K562 (cell line): ENCODE measurements at regions not wholly inside any gene's neighbourhood (a gene's known extent, or its start where the extent isn't known, plus 50 kb on each side); places are given as distances from the start of the nearest gene placed in this dataset.

Source experiments
- ATAC-seq: fragments of 200-7000 bp; cut with Tn5 transposase; 3 replicates; pipeline ENCODE4 v1.9.1; 2020; ENCODE audit warnings: moderate library complexity
- BruUV-seq: library from RNA; stranded (reverse); fragments of 400-500 nt; replicated peaks from 2 replicates; lab custom pipeline; 2021; lab: Mats Ljungman, UMichigan
- CTCF ChIA-PET: fragments of 300-600 bp; formaldehyde crosslinking; extraction: SDS; loops from one replicate; lab custom pipeline; 2021; ENCODE audit warnings: low intra/inter-chr PET ratio; lab: Yijun Ruan, JAX
- POLR2A ChIA-PET: fragments of 300-600, 350-650 bp; sonication (Branson Sonifier 250); formaldehyde crosslinking; extraction: SDS; loops from one replicate; lab custom pipeline; 2021; ENCODE audit warnings: antibody characterized with exemption, inconsistent platforms; lab: Yijun Ruan, JAX
- DNase-seq, 4 experiments: peaks; one replicate each; pipeline versions ENCODE4 v3.0.0 to v3.0.0-alpha.2; 2011 to 2018; ENCODE audit warnings: low spot score in 3 of 4, mixed read lengths in 3 of 4; ENCODE audit errors: extremely low read depth in 1 of 4
- FAIRE-seq: peaks from 2 replicates; lab custom pipeline; 2011; peaks lifted over from hg19 to GRCh38; lab: Jason Lieb, UNC
- H2AFZ ChIP-seq: 2 replicates; pipeline ENCODE4 v1.6.0; 2011; ENCODE audit warnings: low read depth, low read length, control low read depth, inconsistent platforms
- H3K27ac ChIP-seq: fragments of 200-600 bp; 3 replicates; pipeline ENCODE4 v1.8.0; 2011; ENCODE audit warnings: low read depth, mild to moderate bottlenecking, control low read depth, inconsistent platforms, low read length, moderate library complexity, mixed read lengths; ENCODE audit errors: extremely low read depth
- H3K27me3 ChIP-seq, 2 experiments: fragments of 300-600 bp in 1 of 2; 2 replicates in 1 of 2; 3 replicates in 1 of 2; pipeline versions ENCODE4 v1.6.0 to v1.8.0; 2011; ENCODE audit warnings: inconsistent platforms in 2 of 2, low read length in 2 of 2, mild to moderate bottlenecking in 1 of 2, mixed read lengths in 1 of 2, moderate library complexity in 1 of 2; ENCODE audit not compliant: control insufficient read depth in 2 of 2, insufficient read depth in 2 of 2
- H3K36me3 ChIP-seq: fragments of 300-600 bp; 3 replicates; pipeline ENCODE4 v1.8.0; 2011; ENCODE audit warnings: mild to moderate bottlenecking, low read length, inconsistent platforms; ENCODE audit not compliant: control insufficient read depth, insufficient read depth
- H3K4me1 ChIP-seq, 2 experiments: fragments of 200-600 bp in 1 of 2; replicated peaks in 1 of 2; 2 replicates in 1 of 2; 3 replicates in 1 of 2; pipeline versions ENCODE4 v1.5.1 to v1.8.0; 2011; ENCODE audit warnings: inconsistent platforms in 2 of 2, low read length in 2 of 2, mild to moderate bottlenecking in 1 of 2, mixed read lengths in 1 of 2, moderate library complexity in 1 of 2; ENCODE audit not compliant: control insufficient read depth in 2 of 2, insufficient read depth in 2 of 2
- H3K4me2 ChIP-seq: 2 replicates; pipeline ENCODE4 v1.6.1; 2011; ENCODE audit warnings: low read length, control low read depth, inconsistent platforms, mixed read lengths; ENCODE audit not compliant: insufficient read depth
- H3K4me3 ChIP-seq: fragments of 200-600 bp; sonication (generic), shearing (Covaris generic); 2 replicates; pipeline ENCODE4 v1.5.1; 2016; ENCODE audit warnings: control low read depth, inconsistent platforms
- H3K79me2 ChIP-seq: fragments of 200-600 bp; 3 replicates; pipeline ENCODE4 v1.8.0; 2011; ENCODE audit warnings: low read length, inconsistent platforms; ENCODE audit not compliant: control insufficient read depth, insufficient read depth
- H3K9ac ChIP-seq, 2 experiments: 2 replicates each; pipeline versions ENCODE4 v1.6.0 to v1.6.1; 2011; ENCODE audit warnings: low read depth in 2 of 2, low read length in 2 of 2, control low read depth in 1 of 2, inconsistent platforms in 1 of 2, mild to moderate bottlenecking in 1 of 2, mixed read lengths in 1 of 2; ENCODE audit not compliant: insufficient read depth in 1 of 2
- H3K9me1 ChIP-seq: one replicate; pipeline ENCODE4 v1.6.0; 2011; ENCODE audit warnings: inconsistent platforms, mild to moderate bottlenecking, low read length, moderate library complexity; ENCODE audit not compliant: control insufficient read depth, insufficient read depth
- H3K9me3 ChIP-seq: replicated peaks from 2 replicates; pipeline ENCODE4 v1.5.1; 2011; ENCODE audit warnings: low read depth, low read length, inconsistent platforms; ENCODE audit not compliant: control insufficient read depth, insufficient read depth
- H4K20me1 ChIP-seq: replicated peaks from 2 replicates; pipeline ENCODE4 v1.6.1; 2011; ENCODE audit warnings: low read length, inconsistent platforms, mixed read lengths; ENCODE audit not compliant: control insufficient read depth, insufficient read depth
- JUNB ChIP-seq: fragments of 450-650 bp; formaldehyde crosslinking; conservative IDR thresholded peaks from 2 replicates; pipeline ENCODE4 v1.4.0; 2020; ENCODE audit warnings: mild to moderate bottlenecking
- NCOA6 ChIP-seq: fragments of 450-650 bp; IDR thresholded peaks from 2 replicates; pipeline ENCODE4 v1.6.1; 2017; ENCODE audit warnings: mild to moderate bottlenecking
- NELFE ChIP-seq: IDR thresholded peaks from 2 replicates; pipeline ENCODE4 v1.6.1; 2011; ENCODE audit warnings: mild to moderate bottlenecking; ENCODE audit not compliant: insufficient read depth, insufficient read length
- SNRNP70 ChIP-seq: fragments of 200-400 bp; formaldehyde crosslinking; optimal IDR thresholded peaks from 2 replicates; pipeline ENCODE3; 2017; ENCODE audit warnings: low read depth, low read length
- THRAP3 ChIP-seq: fragments of 450-650 bp; IDR thresholded peaks from 2 replicates; pipeline ENCODE4 v1.6.1; 2016; ENCODE audit warnings: mild to moderate bottlenecking, inconsistent platforms, borderline replicate concordance
- TSC22D4 ChIP-seq: fragments of 450-650 bp; IDR thresholded peaks from 2 replicates; pipeline ENCODE4 v1.6.1; 2016; ENCODE audit warnings: missing genetic modification characterization, missing biosample characterization, control low read depth
- XRCC3 ChIP-seq: fragments of 450-650 bp; IDR thresholded peaks from 2 replicates; pipeline ENCODE4 v1.6.1; 2017; ENCODE audit warnings: mild to moderate bottlenecking, moderate library complexity
- ZNF133 ChIP-seq: fragments of 250-450 bp; sonication (Bioruptor Pico); IDR thresholded peaks from 2 replicates; pipeline ENCODE4 v1.4.0; 2020; ENCODE audit warnings: mild to moderate bottlenecking
- ZNF77 ChIP-seq: fragments of 250-450 bp; sonication (Bioruptor Pico); IDR thresholded peaks from 2 replicates; pipeline ENCODE4 v1.5.0; 2020
- ZSCAN29 ChIP-seq: fragments of 450-650 bp; IDR thresholded peaks from 2 replicates; pipeline ENCODE4 v1.6.1; 2017
- WGBS: fragments of 100-300 bp; shearing (Covaris generic); methylation state at CpG from one replicate; pipeline ENCODE4 v1.1.6; 2016; ENCODE audit warnings: low coverage, mixed read lengths; ENCODE audit not compliant: insufficient coverage; ENCODE audit errors: missing lambda C conversion rate; 5-methylcytosine and 5-hydroxymethylcytosine counted together
- in situ Hi-C: fragments of 300-500 bp; cut with MboI; formaldehyde crosslinking; loops from 4 replicates; pipeline ENCODE4 v1.15.0; 2018; ENCODE audit warnings: inconsistent platforms, mixed read lengths
- intact Hi-C: fragments of 100-400 bp; cut with micrococcal nuclease; formaldehyde crosslinking; loops from 2 replicates; pipeline ENCODE4 v1.14.2; 2022
- TF ChIP-seq, protein P1 (sequence below): IDR thresholded peaks from 2 replicates; pipeline ENCODE4 v1.6.1; 2011; ENCODE audit not compliant: insufficient read length; ENCODE audit errors: extremely low read depth
- TF ChIP-seq, protein P2 (sequence below): sonication (generic); formaldehyde crosslinking; IDR thresholded peaks from 2 replicates; pipeline ENCODE4 v1.8.1; 2023; ENCODE audit warnings: mild to moderate bottlenecking, missing genetic modification reagents
- TF ChIP-seq, protein P3 (sequence below): sonication (generic); formaldehyde crosslinking; IDR thresholded peaks from 2 replicates; pipeline ENCODE4 v1.8.1; 2023; ENCODE audit warnings: mild to moderate bottlenecking, missing genetic modification reagents
- TF ChIP-seq, protein P4 (sequence below): fragments of 450-650 bp; conservative IDR thresholded peaks from 2 replicates; pipeline ENCODE4 v1.6.1; 2016; ENCODE audit warnings: missing genetic modification characterization, low read depth, mild to moderate bottlenecking, missing compliant biosample characterization, moderate library complexity

DNA sequence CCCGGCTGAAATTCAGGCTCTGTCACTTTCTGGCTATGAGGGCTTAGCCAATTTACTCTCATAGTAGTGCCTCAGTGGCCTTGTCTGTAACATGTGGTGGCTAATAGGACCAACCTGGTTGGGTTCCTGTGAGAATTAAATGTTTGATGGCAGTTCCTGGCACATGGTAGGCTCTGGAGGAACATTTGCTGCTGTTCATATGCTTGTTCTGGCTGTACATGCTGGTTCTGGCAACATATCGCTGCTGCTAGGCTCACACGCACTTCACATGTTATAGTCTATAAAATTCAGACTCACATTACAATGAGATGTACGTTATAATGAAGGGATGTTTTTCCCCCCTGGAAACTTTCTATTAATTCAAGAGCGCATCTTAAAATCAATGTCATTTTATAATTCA, 417.7 kb upstream of the GYPC start:
- ChIA-PET CTCF (no interaction called here), POLR2A (no interaction called here)
- no peak for FAIRE-seq
- DNase-seq = no peak
- intact Hi-C loops = no loop called here
- Histone ChIP-seq H3K27ac (no peak overlapping the region), H3K4me2 (no peak overlapping the region), H2AFZ (no peak overlapping the region), H3K9ac (no peak overlapping the region), H3K79me2 (no peaks in the 10 kb centered on the region), H3K4me3 (no peak overlapping the region), H3K4me1 (no peaks in the 10 kb centered on the region), H3K36me3 (no peaks in the 10 kb centered on the region), H3K9me1 (no peaks in the 10 kb centered on the region), H3K27me3 (no peaks in the 10 kb centered on the region), H4K20me1 (no peaks in the 10 kb centered on the region), H3K9me3 (no peaks in the 10 kb centered on the region)
- no TSS peak for BruUV-seq
- 60% methylated on average over 5 of the region's 5 CpGs for WGBS
- in situ Hi-C loops = no loop called here
- TF ChIP-seq TSC22D4 (tag) = no peak
- no peak for TF ChIP-seq NELFE
- TF ChIP-seq, protein P1, sequence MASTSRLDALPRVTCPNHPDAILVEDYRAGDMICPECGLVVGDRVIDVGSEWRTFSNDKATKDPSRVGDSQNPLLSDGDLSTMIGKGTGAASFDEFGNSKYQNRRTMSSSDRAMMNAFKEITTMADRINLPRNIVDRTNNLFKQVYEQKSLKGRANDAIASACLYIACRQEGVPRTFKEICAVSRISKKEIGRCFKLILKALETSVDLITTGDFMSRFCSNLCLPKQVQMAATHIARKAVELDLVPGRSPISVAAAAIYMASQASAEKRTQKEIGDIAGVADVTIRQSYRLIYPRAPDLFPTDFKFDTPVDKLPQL = no peak
- TF ChIP-seq THRAP3 = no peak
- no peak for TF ChIP-seq XRCC3
- no peak for TF ChIP-seq ZSCAN29
- no peak for TF ChIP-seq JUNB (CRISPR knock-in tag)
- TF ChIP-seq, protein P2, sequence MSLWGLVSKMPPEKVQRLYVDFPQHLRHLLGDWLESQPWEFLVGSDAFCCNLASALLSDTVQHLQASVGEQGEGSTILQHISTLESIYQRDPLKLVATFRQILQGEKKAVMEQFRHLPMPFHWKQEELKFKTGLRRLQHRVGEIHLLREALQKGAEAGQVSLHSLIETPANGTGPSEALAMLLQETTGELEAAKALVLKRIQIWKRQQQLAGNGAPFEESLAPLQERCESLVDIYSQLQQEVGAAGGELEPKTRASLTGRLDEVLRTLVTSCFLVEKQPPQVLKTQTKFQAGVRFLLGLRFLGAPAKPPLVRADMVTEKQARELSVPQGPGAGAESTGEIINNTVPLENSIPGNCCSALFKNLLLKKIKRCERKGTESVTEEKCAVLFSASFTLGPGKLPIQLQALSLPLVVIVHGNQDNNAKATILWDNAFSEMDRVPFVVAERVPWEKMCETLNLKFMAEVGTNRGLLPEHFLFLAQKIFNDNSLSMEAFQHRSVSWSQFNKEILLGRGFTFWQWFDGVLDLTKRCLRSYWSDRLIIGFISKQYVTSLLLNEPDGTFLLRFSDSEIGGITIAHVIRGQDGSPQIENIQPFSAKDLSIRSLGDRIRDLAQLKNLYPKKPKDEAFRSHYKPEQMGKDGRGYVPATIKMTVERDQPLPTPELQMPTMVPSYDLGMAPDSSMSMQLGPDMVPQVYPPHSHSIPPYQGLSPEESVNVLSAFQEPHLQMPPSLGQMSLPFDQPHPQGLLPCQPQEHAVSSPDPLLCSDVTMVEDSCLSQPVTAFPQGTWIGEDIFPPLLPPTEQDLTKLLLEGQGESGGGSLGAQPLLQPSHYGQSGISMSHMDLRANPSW (CRISPR knock-in tag) = no peak
- no peak for TF ChIP-seq ZNF133 (CRISPR knock-in tag)
- TF ChIP-seq, protein P3, sequence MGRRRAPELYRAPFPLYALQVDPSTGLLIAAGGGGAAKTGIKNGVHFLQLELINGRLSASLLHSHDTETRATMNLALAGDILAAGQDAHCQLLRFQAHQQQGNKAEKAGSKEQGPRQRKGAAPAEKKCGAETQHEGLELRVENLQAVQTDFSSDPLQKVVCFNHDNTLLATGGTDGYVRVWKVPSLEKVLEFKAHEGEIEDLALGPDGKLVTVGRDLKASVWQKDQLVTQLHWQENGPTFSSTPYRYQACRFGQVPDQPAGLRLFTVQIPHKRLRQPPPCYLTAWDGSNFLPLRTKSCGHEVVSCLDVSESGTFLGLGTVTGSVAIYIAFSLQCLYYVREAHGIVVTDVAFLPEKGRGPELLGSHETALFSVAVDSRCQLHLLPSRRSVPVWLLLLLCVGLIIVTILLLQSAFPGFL (CRISPR knock-in tag) = no peak
- no peak for TF ChIP-seq ZNF77
- TF ChIP-seq, protein P4, sequence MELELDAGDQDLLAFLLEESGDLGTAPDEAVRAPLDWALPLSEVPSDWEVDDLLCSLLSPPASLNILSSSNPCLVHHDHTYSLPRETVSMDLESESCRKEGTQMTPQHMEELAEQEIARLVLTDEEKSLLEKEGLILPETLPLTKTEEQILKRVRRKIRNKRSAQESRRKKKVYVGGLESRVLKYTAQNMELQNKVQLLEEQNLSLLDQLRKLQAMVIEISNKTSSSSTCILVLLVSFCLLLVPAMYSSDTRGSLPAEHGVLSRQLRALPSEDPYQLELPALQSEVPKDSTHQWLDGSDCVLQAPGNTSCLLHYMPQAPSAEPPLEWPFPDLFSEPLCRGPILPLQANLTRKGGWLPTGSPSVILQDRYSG (tag) = no peak
- TF ChIP-seq SNRNP70 = no peak
- no peak for TF ChIP-seq NCOA6
- ATAC-seq = no peak
